ENCODE measurements at regions not wholly inside any gene's neighbourhood (a gene's known extent, or its start where the extent isn't known, plus 50 kb on each side); places are given as distances from the start of the nearest gene placed in this dataset.

GRCh38 chr13:79686441-79686840 lies 205.5 kb downstream of the NDFIP2 start:
- DNase-seq = no peak

DNA sequence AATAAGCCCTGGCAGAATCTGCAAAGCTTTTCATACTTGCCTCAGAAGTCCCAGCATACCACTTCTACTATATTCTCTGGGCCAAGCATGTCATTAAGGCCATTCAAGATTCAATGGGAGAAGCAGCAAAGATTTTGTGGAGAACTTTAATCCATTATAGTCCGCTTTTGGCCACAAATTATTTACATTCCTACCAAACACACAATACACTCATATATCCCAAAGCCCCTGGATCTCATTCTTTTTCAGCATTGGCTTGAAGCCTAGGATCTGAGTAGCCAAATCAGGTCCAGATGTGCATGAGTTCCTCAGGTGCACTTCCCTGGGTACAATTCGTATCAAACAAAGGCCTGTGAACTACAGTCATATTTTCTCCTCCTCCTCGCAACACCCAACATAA lies 203.4 kb downstream of the NDFIP2 start:
- no peak for DNase-seq

GRCh38 chr13:79682164-79682563 lies 201.2 kb downstream of the NDFIP2 start:
- DNase-seq = no peak

DNA sequence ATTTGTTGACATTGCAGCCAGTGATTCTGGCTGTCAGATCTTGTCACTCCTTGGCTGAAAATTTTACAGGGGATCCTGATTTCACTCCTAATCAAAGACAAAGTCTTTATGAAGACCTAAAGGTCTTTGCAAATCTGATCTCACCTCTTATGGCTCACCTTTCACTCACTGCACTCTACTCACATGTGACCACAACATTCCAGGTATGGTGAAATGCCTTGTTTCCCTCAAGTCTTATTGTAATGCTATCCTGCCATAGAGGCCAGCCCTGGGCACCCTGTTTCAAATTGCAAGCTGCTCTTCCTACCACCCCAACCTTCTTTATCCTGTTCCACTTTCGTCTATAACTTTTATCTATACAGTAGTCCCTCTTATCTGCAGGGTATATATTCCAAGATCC lies 200.1 kb downstream of the NDFIP2 start:
- DNase-seq = no peak

GRCh38 chr13:79680485-79680884 lies 199.5 kb downstream of the NDFIP2 start:
- no peak for DNase-seq

GRCh38 chr13:79679334-79679733 lies 198.4 kb downstream of the NDFIP2 start:
- DNase-seq = peak; percentile 63

- peak; percentile 42 for DNase-seq
Observed at GRCh38 chr13:79678100-79678499, 197.1 kb downstream of the NDFIP2 start.

- DNase-seq = no peak
Observed at GRCh38 chr13:79675931-79676660, 195.1 kb downstream of the NDFIP2 start.

GRCh38 chr13:79674765-79675515 lies 194.0 kb downstream of the NDFIP2 start:
- no peak for DNase-seq

- no peak for DNase-seq
Observed at GRCh38 chr13:79673993-79674377, 193.0 kb downstream of the NDFIP2 start.

DNA sequence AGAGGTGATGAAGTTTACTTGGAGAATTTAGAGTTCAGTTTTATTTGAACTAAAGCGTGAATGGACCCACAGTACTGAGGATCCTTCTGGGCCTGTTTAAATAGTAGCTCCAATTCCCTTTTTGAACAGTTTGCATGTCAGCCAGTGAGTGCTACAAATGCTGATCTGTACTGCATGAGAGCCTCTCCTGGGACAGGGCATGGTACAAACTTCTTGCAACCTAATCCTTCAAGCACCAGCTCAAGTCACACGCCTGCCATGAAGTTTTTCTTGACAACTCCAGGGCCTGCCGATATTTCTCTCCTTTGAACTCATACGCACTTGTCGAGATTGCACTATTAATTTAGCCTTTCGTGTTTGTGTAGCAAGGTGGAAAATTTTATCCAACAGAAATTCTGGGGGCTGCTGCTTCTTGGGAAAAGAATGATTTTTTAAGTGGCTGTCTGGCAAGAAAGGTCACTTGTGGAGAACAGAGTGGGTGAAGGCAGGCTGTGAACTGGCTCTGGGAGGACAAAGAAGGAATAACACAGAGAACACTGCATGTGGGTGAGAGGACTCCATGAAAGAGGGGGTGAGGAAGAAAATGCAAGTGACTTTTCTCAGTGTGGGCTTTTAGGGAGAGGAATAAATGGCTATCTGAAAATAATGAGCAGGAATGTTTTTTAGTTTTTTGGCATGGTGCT lies 192.5 kb downstream of the NDFIP2 start:
- no peak for DNase-seq

- DNase-seq = no peak
Observed at GRCh38 chr13:79671420-79671819, 190.5 kb downstream of the NDFIP2 start.

DNA sequence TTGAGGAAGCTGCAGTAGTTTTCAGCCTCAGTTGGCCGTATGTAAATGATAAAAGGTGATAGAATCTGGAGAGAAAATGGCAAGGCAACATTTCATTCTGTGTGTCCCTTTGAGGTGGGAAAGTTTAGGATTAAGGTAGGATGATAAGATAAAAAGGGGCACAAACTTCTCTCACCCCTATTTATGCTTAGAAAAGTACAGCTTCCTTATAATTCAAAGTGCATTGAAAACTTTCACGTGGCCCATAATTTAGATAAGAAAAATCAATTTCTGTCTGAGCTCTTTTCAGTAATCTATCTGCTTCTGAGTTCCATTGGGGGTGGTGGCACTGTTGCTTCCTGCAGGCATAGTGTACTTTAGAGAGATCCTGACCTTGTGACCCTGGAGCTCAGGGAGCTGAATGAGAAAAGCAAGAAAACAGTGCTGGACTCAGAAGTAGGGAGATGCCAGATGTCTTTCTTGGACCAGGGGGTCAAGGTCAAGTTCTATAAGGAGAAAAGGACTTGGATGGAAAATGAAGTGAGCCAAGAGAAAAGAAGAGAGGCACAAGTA lies 187.3 kb downstream of the NDFIP2 start:
- no peak for DNase-seq

GRCh38 chr13:79667771-79668170 lies 186.8 kb downstream of the NDFIP2 start:
- no peak for DNase-seq

DNA sequence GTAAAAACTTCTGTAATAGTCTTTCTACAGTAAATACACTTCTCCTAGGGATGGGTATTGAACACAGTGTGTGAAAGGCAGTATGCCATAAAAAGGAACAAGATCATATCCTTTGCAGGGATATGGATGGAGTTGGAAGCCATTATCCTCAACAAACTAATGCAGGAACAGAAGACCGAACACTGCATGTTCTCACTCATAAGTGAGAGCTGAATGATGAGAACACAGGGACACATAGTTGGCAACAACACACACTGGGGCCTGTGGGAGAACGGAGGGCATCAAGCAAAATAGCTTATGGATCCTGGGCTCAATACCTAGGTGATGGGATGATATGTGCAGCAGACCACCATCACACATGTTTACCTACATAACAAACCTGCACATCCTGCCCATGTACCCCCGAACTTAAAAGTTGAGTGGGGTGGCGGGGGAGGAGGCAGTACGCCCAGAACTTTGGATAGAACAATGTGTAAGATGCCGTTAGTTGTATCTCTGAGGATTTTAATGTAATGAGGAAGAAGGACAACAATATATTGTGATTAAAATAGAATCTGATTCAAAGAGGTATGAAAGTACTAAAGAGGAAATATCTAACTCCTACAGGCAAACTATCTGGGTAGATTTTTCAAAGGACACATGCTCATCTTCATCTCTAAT lies 183.2 kb downstream of the NDFIP2 start:
- DNase-seq = no peak

DNA sequence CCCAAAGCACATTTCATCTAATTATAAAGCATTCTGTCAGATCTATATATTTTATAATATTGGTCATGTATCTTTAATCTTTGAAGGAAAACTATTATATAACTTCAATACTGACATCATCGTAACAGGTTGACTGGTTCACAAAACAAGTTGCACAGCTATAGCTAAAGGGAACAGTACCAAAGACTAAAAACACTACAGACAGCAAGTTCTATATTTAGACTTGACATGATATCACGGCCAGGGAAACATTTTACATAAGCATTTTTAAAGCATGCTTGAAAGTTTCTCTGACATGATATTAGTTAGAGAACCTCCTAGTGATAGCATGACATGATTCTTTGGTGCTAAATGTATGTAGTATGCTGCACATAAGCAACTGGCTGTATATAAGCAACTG lies 182.5 kb downstream of the NDFIP2 start:
- no peak for DNase-seq

DNA sequence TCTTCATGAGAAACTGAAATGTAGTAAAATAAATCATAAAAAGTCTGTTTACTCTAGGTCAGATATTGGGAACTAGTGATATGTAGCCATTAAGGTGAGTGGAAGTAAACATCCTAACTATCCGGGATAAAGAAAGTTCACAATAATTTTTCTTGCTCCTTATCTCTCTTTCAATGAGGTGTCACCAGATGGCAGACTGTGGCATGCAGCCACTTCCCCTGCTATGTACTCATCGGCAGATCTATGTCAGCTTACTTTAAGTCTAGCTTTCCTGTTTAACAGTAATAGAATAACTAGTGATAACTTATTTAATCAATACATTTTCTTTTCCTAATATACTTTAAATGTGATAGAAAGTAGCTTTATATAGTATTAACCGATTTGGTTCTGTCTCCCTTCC lies 181.9 kb downstream of the NDFIP2 start:
- no peak for DNase-seq

GRCh38 chr13:79660361-79660760 lies 179.4 kb downstream of the NDFIP2 start:
- no peak for DNase-seq

DNA sequence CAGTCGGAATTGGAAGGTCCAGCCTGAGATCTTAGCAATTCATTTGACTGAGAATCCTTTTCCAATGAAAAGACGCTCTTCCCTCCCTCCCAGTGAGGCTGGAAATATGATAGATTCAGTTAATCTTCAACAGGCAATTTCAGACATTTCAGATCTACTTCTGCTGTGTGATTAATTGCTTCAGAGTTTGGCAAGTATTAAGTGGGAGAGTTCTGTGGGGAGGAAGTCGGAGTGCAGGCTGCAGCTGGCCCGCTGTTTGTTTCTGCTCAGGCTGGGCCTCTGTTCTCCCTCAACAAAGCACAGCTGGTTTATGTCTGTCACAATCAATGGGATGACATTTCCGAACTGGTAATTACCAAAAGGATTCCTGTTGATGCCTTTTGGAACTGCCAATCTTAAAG lies 178.2 kb downstream of the NDFIP2 start:
- DNase-seq = peak; percentile 1

- no peak for DNase-seq
Observed at GRCh38 chr13:79658333-79658975, 177.5 kb downstream of the NDFIP2 start.

GRCh38 chr13:79655509-79655908 lies 174.6 kb downstream of the NDFIP2 start:
- no peak for DNase-seq

- DNase-seq = no peak
Observed at GRCh38 chr13:79654520-79654919, 173.6 kb downstream of the NDFIP2 start.

Measured in fibroblast of skin of back (primary cell).